Ishikawa (cell line): ENCODE measurements at regions not wholly inside any gene's neighbourhood (a gene's known extent, or its start where the extent isn't known, plus 50 kb on each side); places are given as distances from the start of the nearest gene placed in this dataset.
A peak's percentile ranks its signal among the peaks of the same experiment; 100 is the strongest.

Experiments used
- CEBPB ChIP-seq: IDR thresholded peaks from 2 replicates; pipeline ENCODE4 v1.6.1; 2012
- CREB1 ChIP-seq: IDR thresholded peaks from 2 replicates; pipeline ENCODE4 v1.6.1; 2012; ENCODE audit warnings: low read depth
- EGR1 ChIP-seq: IDR thresholded peaks from 2 replicates; pipeline ENCODE4 v1.6.1; 2012
- EP300 ChIP-seq: IDR thresholded peaks from 2 replicates; pipeline ENCODE4 v1.6.1; 2012; ENCODE audit warnings: borderline replicate concordance
- FOXM1 ChIP-seq: IDR thresholded peaks from 2 replicates; pipeline ENCODE4 v1.6.1; 2012; ENCODE audit warnings: low read depth, borderline replicate concordance
- NFIC ChIP-seq: IDR thresholded peaks from 2 replicates; pipeline ENCODE4 v1.6.1; 2012
- RAD21 ChIP-seq: IDR thresholded peaks from 2 replicates; pipeline ENCODE4 v1.6.1; 2012; ENCODE audit warnings: low read depth
- REST ChIP-seq: IDR thresholded peaks from 2 replicates; pipeline ENCODE4 v1.6.1; 2012; ENCODE audit warnings: low read depth, mild to moderate bottlenecking
- TAF1 ChIP-seq: IDR thresholded peaks from 2 replicates; pipeline ENCODE4 v1.6.1; 2012; ENCODE audit warnings: low read depth, mild to moderate bottlenecking
- TCF12 ChIP-seq: IDR thresholded peaks from 2 replicates; pipeline ENCODE4 v1.6.1; 2012; ENCODE audit warnings: low read depth
- TEAD4 ChIP-seq: IDR thresholded peaks from 2 replicates; pipeline ENCODE4 v1.6.1; 2012
- USF1 ChIP-seq: IDR thresholded peaks from 2 replicates; pipeline ENCODE4 v1.6.1; 2012
- YY1 ChIP-seq: IDR thresholded peaks from 2 replicates; pipeline ENCODE4 v1.6.1; 2012; ENCODE audit warnings: low read depth
- ZBTB7A ChIP-seq: IDR thresholded peaks from 2 replicates; pipeline ENCODE4 v1.6.1; 2012; ENCODE audit warnings: low read depth
- TF ChIP-seq, protein P1 (sequence below): IDR thresholded peaks from 2 replicates; pipeline ENCODE4 v1.6.1; 2012

- no peak for TF ChIP-seq YY1
- TF ChIP-seq, protein P1, sequence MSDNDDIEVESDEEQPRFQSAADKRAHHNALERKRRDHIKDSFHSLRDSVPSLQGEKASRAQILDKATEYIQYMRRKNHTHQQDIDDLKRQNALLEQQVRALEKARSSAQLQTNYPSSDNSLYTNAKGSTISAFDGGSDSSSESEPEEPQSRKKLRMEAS, result no peak
- no peak for TF ChIP-seq TCF12
- no peak for TF ChIP-seq NFIC
- no peak for TF ChIP-seq RAD21
- TF ChIP-seq REST, result no peak
- no peak for TF ChIP-seq TAF1
- TF ChIP-seq CREB1, result no peak
- no peak for TF ChIP-seq TEAD4
- no peak for TF ChIP-seq CEBPB
- no peak for TF ChIP-seq EGR1
- TF ChIP-seq ZBTB7A, result no peak
Measured at GRCh38 chr6:43842231-43842794, 72.3 kb downstream of the VEGFA start.

DNA sequence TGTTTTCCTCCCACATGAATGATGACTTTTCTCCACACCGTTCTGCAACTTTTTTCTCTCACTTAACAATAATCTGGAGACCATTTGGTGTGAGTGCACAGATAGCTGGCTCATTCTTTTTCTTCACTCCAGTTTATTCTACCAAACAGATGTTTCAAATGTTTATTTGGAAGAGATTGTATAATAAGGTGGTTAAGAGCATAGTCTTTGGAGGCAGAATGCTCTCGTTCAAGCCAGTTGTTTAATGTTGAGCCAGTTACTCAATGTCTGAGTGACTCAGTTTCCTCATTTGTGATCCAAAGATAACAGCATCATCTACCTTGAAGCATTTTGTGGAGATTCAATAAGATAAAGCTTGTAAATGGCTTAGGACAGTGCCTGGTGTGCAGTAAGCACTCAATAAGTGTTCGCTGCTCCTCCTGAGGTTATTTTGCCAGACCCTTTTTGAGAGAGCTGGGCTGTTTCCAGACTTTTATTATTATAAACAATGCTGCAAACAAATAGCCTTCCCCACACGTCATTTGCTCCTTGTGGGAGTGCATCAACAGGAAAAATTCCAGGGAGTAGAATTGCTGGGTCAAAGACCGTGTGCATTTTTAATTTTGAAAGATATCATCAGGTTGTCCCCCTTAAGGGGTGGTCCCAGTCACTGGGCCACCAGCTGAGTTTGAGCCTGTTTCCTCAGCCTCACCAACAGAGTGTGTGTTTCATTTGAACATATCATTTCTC, 70.6 kb downstream of the VEGFA start:
- TF ChIP-seq EP300, result no peak
- no peak for TF ChIP-seq YY1
- no peak for TF ChIP-seq USF1
- no peak for TF ChIP-seq RAD21
- TF ChIP-seq TAF1, result no peak
- no peak for TF ChIP-seq REST
- TF ChIP-seq EGR1, result no peak
- no peak for TF ChIP-seq FOXM1
- TF ChIP-seq CREB1, result no peak
- TF ChIP-seq TEAD4, result no peak
- TF ChIP-seq, protein P1, result no peak
- no peak for TF ChIP-seq TCF12
- no peak for TF ChIP-seq CEBPB
- no peak for TF ChIP-seq ZBTB7A
- no peak for TF ChIP-seq NFIC

- TF ChIP-seq CREB1, result no peak
- TF ChIP-seq CEBPB, result peak; percentile 73; the same call in 1 of the 2 replicates
- TF ChIP-seq RAD21, result peak; percentile 62
- TF ChIP-seq TEAD4, result 0 out of 2 replicates have a peak, but pooled peaks have one; percentile 33
Measured at GRCh38 chr6:43838276-43839036, 68.4 kb downstream of the VEGFA start.

- TF ChIP-seq EP300 (no peak), TCF12 (no peak), FOXM1 (no peak), ZBTB7A (no peak), REST (no peak), TAF1 (no peak), NFIC (no peak), RAD21 (no peak), CEBPB (no peak), USF1 (no peak), CREB1 (no peak), TEAD4 (no peak), EGR1 (no peak), YY1 (no peak)
- TF ChIP-seq, protein P1, result no peak
Measured at GRCh38 chr6:43837507-43837906, 67.5 kb downstream of the VEGFA start.
